Endothelial cell of umbilical vein (primary cell): ENCODE measurements at regions not wholly inside any gene's neighbourhood (a gene's known extent, or its start where the extent isn't known, plus 50 kb on each side); places are given as distances from the start of the nearest gene placed in this dataset.

Experiments
- CTCF ChIP-seq, 2 donors: IDR thresholded peaks; 1 replicate in 1 of 2; 2 replicates in 1 of 2; pipeline ENCODE4 v1.5.1; 2011; ENCODE audit warnings: low read length in 2 of 2, mild to moderate bottlenecking in 2 of 2, moderate library complexity in 2 of 2, control low read depth in 1 of 2, inconsistent platforms in 1 of 2, low read depth in 1 of 2; ENCODE audit not compliant: insufficient read depth in 1 of 2; ENCODE audit errors: extremely low read depth in 1 of 2
- EZH2 ChIP-seq: IDR thresholded peaks from 2 replicates; pipeline ENCODE4 v1.6.1; 2012; ENCODE audit warnings: borderline replicate concordance, low read depth, mild to moderate bottlenecking, moderate library complexity, low read length, inconsistent platforms; ENCODE audit not compliant: severe bottlenecking
- FOS ChIP-seq: IDR thresholded peaks from 2 replicates; pipeline ENCODE4 v1.6.1; 2011; ENCODE audit warnings: mild to moderate bottlenecking, low read length, moderate library complexity, borderline replicate concordance; ENCODE audit not compliant: insufficient read depth
- JUN ChIP-seq: IDR thresholded peaks from 2 replicates; pipeline ENCODE4 v1.6.1; 2011; ENCODE audit warnings: borderline replicate concordance, low read depth; ENCODE audit not compliant: insufficient read length, insufficient read depth
- MYC ChIP-seq: IDR thresholded peaks from one replicate; pipeline ENCODE4 v1.6.1; 2011; ENCODE audit warnings: mild to moderate bottlenecking, low read depth, low read length
- POLR2A ChIP-seq: IDR thresholded peaks from 2 replicates; pipeline ENCODE4 v1.6.1; 2012; ENCODE audit warnings: low read depth, mild to moderate bottlenecking, control low read depth, low read length
- POLR2AphosphoS5 ChIP-seq: IDR thresholded peaks from 2 replicates; pipeline ENCODE4 v1.6.1; 2012; ENCODE audit warnings: low read depth, mild to moderate bottlenecking, control low read depth, low read length, moderate library complexity; ENCODE audit not compliant: insufficient read depth

DNA sequence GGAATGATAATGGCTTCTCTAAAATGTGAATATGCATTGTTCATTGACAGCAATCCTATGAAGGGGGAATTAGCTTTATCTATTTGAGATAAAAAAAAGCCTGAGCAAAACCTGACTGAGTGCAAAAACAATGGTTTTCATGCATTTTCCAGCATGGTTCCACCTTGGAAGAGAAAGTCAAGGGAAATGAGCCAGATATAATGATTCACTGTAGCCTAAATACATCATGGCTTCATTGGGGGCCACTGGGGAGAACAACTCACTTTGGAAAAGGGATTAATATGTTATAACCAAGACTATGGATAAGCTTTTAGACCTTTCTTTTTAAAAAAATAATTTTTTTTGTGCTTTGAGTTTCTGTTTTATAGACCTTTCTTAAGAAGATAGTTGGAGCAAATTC lies 679.7 kb downstream of the NYAP2 start:
- TF ChIP-seq CTCF (IDR thresholded peaks at IDR 0.05; ENCODE audit: extremely low read depth in 1 of 2, insufficient read depth in 1 of 2, low read depth in 1 of 2, low read length in 2 of 2) (no peak), POLR2A (no peak), EZH2 (no peak), POLR2AphosphoS5 (no peak), MYC (no peak), FOS (no peak), JUN (no peak)
